ENCODE measurements at regions not wholly inside any gene's neighbourhood (a gene's known extent, or its start where the extent isn't known, plus 50 kb on each side); places are given as distances from the start of the nearest gene placed in this dataset.

- DNase-seq (ENCODE audit: low spot score), result no peak
Measured at GRCh38 chr5:77948476-77948875, 172.3 kb upstream of the TBCA start.

- no peak for DNase-seq (ENCODE audit: low spot score)
Measured at GRCh38 chr5:77947041-77947428, 170.9 kb upstream of the TBCA start.

GRCh38 chr5:77946381-77947040, 170.4 kb upstream of the TBCA start:
- DNase-seq (ENCODE audit: low spot score), result no peak

- no peak for DNase-seq (ENCODE audit: low spot score)
Measured at GRCh38 chr5:77945874-77946273, 169.7 kb upstream of the TBCA start.

- no peak for DNase-seq (ENCODE audit: low spot score)
Measured at GRCh38 chr5:77944757-77945340, 168.7 kb upstream of the TBCA start.

- no peak for DNase-seq (ENCODE audit: low spot score)
Measured at GRCh38 chr5:77943851-77944250, 167.7 kb upstream of the TBCA start.

- no peak for DNase-seq (ENCODE audit: low spot score)
Measured at GRCh38 chr5:77942578-77943239, 166.6 kb upstream of the TBCA start.

GRCh38 chr5:77937015-77937908, 161.1 kb upstream of the TBCA start:
- DNase-seq (ENCODE audit: low spot score), result no peak

- DNase-seq (ENCODE audit: low spot score), result no peak
Measured at GRCh38 chr5:77936365-77936693, 160.2 kb upstream of the TBCA start.

GRCh38 chr5:77935506-77936364, 159.6 kb upstream of the TBCA start:
- DNase-seq (ENCODE audit: low spot score), result no peak

GRCh38 chr5:77928776-77929300, 152.7 kb upstream of the TBCA start:
- DNase-seq (ENCODE audit: low spot score), result no peak

GRCh38 chr5:77926337-77926736, 150.2 kb upstream of the TBCA start:
- DNase-seq (ENCODE audit: low spot score), result no peak

- DNase-seq (ENCODE audit: low spot score), result no peak
Measured at GRCh38 chr5:77925503-77925902, 149.4 kb upstream of the TBCA start.

- DNase-seq (ENCODE audit: low spot score), result no peak
Measured at GRCh38 chr5:77924081-77924480, 147.9 kb upstream of the TBCA start.

- DNase-seq (ENCODE audit: low spot score), result no peak
Measured at GRCh38 chr5:77923666-77924065, 147.5 kb upstream of the TBCA start.

GRCh38 chr5:77921094-77921768, 145.1 kb upstream of the TBCA start:
- no peak for DNase-seq (ENCODE audit: low spot score)

GRCh38 chr5:77920359-77921058, 144.4 kb upstream of the TBCA start:
- no peak for DNase-seq (ENCODE audit: low spot score)

- DNase-seq (ENCODE audit: low spot score), result no peak
Measured at GRCh38 chr5:77915346-77915745, 139.2 kb upstream of the TBCA start.

- no peak for DNase-seq (ENCODE audit: low spot score)
Measured at GRCh38 chr5:77912721-77913120, 136.6 kb upstream of the TBCA start.

- DNase-seq (ENCODE audit: low spot score), result no peak
Measured at GRCh38 chr5:77910602-77911188, 134.6 kb upstream of the TBCA start.
